ENCODE measurements at regions not wholly inside any gene's neighbourhood (a gene's known extent, or its start where the extent isn't known, plus 50 kb on each side); places are given as distances from the start of the nearest gene placed in this dataset.
"Not testable (repeated sequence)": the region's sequence is repeated elsewhere in the genome, so short reads cannot be mapped to it uniquely, and the experiment has no call there.

DNA sequence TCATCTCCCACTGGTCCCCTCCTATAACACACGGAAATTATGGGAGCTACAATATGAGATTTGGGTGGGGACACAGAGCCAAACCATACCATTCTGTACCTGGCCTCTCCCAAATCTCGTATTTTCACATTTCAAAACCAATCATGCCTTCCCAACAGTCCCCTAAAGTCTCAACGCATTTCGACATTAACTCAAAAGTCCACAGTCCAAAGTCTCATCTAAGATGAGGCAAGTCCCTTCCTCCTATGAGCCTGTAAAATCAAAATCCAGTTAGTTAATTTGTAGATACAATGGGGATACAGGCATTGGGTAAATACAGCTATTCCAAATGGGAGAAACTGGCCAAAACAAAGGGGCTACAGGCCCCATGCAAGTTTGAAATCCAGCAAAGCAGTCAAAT, 441.9 kb downstream of the SH2D1A start:
- H2BK120ac ChIP-seq (replicated peaks; ENCODE audit: low read depth, low read length); H4K20me1 ChIP-seq (replicated peaks in 1 of 2; ENCODE audit: control insufficient read depth in 1 of 2, insufficient read depth in 2 of 2, low read length in 2 of 2); H3K18ac ChIP-seq (ENCODE audit: extremely low read depth, low read length); H3K36me3 ChIP-seq (ENCODE audit: control insufficient read depth in 2 of 4, insufficient read depth in 4 of 4, low read length in 3 of 4); H3K23me2 ChIP-seq (ENCODE audit: low read depth, low read length); H4K91ac ChIP-seq (replicated peaks; ENCODE audit: insufficient read length, low read length); H3K79me1 ChIP-seq (ENCODE audit: low read depth, low read length); H3K4me1 ChIP-seq (replicated peaks in 1 of 4; ENCODE audit: control insufficient read depth in 3 of 4, insufficient read depth in 4 of 4, low read length in 3 of 4); H2BK5ac ChIP-seq (ENCODE audit: low read depth, low read length); H2AFZ ChIP-seq (ENCODE audit: low read length); H3K9me3 ChIP-seq (ENCODE audit: insufficient read depth in 2 of 2, low read depth in 1 of 2, low read length in 1 of 2); H4K5ac ChIP-seq (ENCODE audit: insufficient read length, low read depth, low read length); H2BK15ac ChIP-seq (ENCODE audit: low read length); H3K27ac ChIP-seq (ENCODE audit: low read depth, low read length); H3K27me3 ChIP-seq (replicated peaks in 1 of 4; ENCODE audit: control insufficient read depth in 3 of 4, extremely low read depth in 1 of 4, insufficient read depth in 3 of 4, low read length in 3 of 4); H3K14ac ChIP-seq (ENCODE audit: insufficient read length); POLR2A ChIA-PET (ENCODE audit: partially characterized antibody); H3K4me2 ChIP-seq (ENCODE audit: insufficient read depth in 1 of 2, low read depth in 2 of 2, low read length in 2 of 2); H4K8ac ChIP-seq (ENCODE audit: extremely low read depth, insufficient read depth, low read length); H3K23ac ChIP-seq (ENCODE audit: insufficient read length); DNase-seq (ENCODE audit: low read depth in 1 of 2, low spot score in 2 of 2); H2BK20ac ChIP-seq (ENCODE audit: low read length); H3K4ac ChIP-seq (replicated peaks; ENCODE audit: insufficient read length, low read depth, low read length); H2BK12ac ChIP-seq (ENCODE audit: low read depth, low read length); H3K56ac ChIP-seq (replicated peaks; ENCODE audit: insufficient read length, low read depth, low read length); H2AK5ac ChIP-seq (ENCODE audit: low read depth, low read length); H3K79me2 ChIP-seq (ENCODE audit: control insufficient read depth in 1 of 2, insufficient read depth in 2 of 2, low read length in 2 of 2); H3K9ac ChIP-seq (replicated peaks in 1 of 4; ENCODE audit: extremely low read depth in 1 of 4, low read depth in 3 of 4, low read length in 3 of 4); FAIRE-seq; H3K4me3 ChIP-seq (ENCODE audit: extremely low read depth in 1 of 4, insufficient read depth in 2 of 4, low read depth in 3 of 4, low read length in 4 of 4): not testable (repeated sequence)
- CTCF ChIA-PET (ENCODE audit: partially characterized antibody): interaction anchor here (1.9 kb wide), 1 partner anchor 8 kb away, joined by 8 read pairs; no protein-coding TSS in a partner anchor
- WGBS, 2 experiments (ENCODE audit: extremely low coverage in 1 of 2, insufficient coverage in 1 of 2, insufficient read length in 1 of 2, insufficient replicate concordance in 2 of 2, low coverage in 1 of 2, low lambda C conversion rate in 2 of 2, missing lambda C conversion rate in 1 of 2): 98% methylated on average over 4 of the region's 4 CpGs; no CpG with 5 or more reads in 1 of the 2 experiments

DNA sequence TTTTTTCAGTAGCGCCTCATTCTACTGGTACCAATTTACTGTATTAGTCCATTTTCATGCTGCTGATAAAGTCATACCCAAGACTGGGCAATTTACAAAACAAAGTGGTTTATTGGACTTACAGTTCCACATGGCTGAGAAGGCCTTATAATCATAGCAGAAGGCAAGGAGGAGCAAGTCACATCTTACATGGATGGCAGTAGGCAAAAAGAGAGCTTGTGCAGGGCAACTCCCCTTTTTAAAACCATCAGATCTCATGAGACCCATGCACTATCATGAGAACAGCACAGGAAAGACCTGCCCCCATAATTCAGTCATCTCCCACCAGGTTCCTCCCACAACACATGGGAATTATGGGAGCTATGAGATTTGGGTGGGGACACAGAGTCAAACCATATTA, 443.5 kb downstream of the SH2D1A start:
- H4K20me1 ChIP-seq (replicated peaks in 1 of 2; ENCODE audit: control insufficient read depth in 1 of 2, insufficient read depth in 2 of 2, low read length in 2 of 2); CTCF ChIA-PET (ENCODE audit: partially characterized antibody); H3K23me2 ChIP-seq (ENCODE audit: low read depth, low read length): not testable (repeated sequence)

More for the DNA sequence above, 443.5 kb downstream of the SH2D1A start:
- H3K27me3 ChIP-seq (replicated peaks in 1 of 4; ENCODE audit: control insufficient read depth in 3 of 4, extremely low read depth in 1 of 4, insufficient read depth in 3 of 4, low read length in 3 of 4); H3K18ac ChIP-seq (ENCODE audit: extremely low read depth, low read length); H2BK15ac ChIP-seq (ENCODE audit: low read length); H4K91ac ChIP-seq (replicated peaks; ENCODE audit: insufficient read length, low read length); H2AFZ ChIP-seq (ENCODE audit: low read length); H3K79me1 ChIP-seq (ENCODE audit: low read depth, low read length); H3K9me3 ChIP-seq (ENCODE audit: insufficient read depth in 2 of 2, low read depth in 1 of 2, low read length in 1 of 2); H4K8ac ChIP-seq (ENCODE audit: extremely low read depth, insufficient read depth, low read length); H3K56ac ChIP-seq (replicated peaks; ENCODE audit: insufficient read length, low read depth, low read length); FAIRE-seq; H3K4ac ChIP-seq (replicated peaks; ENCODE audit: insufficient read length, low read depth, low read length); H3K9ac ChIP-seq (replicated peaks in 1 of 4; ENCODE audit: extremely low read depth in 1 of 4, low read depth in 3 of 4, low read length in 3 of 4); H3K14ac ChIP-seq (ENCODE audit: insufficient read length); H2AK5ac ChIP-seq (ENCODE audit: low read depth, low read length); H3K4me1 ChIP-seq (replicated peaks in 1 of 4; ENCODE audit: control insufficient read depth in 3 of 4, insufficient read depth in 4 of 4, low read length in 3 of 4); H3K4me3 ChIP-seq (ENCODE audit: extremely low read depth in 1 of 4, insufficient read depth in 2 of 4, low read depth in 3 of 4, low read length in 4 of 4); DNase-seq (ENCODE audit: low read depth in 1 of 2, low spot score in 2 of 2); H3K36me3 ChIP-seq (ENCODE audit: control insufficient read depth in 2 of 4, insufficient read depth in 4 of 4, low read length in 3 of 4); H3K23ac ChIP-seq (ENCODE audit: insufficient read length); H3K4me2 ChIP-seq (ENCODE audit: insufficient read depth in 1 of 2, low read depth in 2 of 2, low read length in 2 of 2); H4K5ac ChIP-seq (ENCODE audit: insufficient read length, low read depth, low read length); H2BK12ac ChIP-seq (ENCODE audit: low read depth, low read length); H2BK5ac ChIP-seq (ENCODE audit: low read depth, low read length); H2BK20ac ChIP-seq (ENCODE audit: low read length); H3K79me2 ChIP-seq (ENCODE audit: control insufficient read depth in 1 of 2, insufficient read depth in 2 of 2, low read length in 2 of 2); H2BK120ac ChIP-seq (replicated peaks; ENCODE audit: low read depth, low read length); POLR2A ChIA-PET (ENCODE audit: partially characterized antibody); H3K27ac ChIP-seq (ENCODE audit: low read depth, low read length): not testable (repeated sequence)
- 90% methylated on average over 1 of the region's 1 CpG; no CpG with 5 or more reads in 1 of the 2 experiments for WGBS, 2 experiments (ENCODE audit: extremely low coverage in 1 of 2, insufficient coverage in 1 of 2, insufficient read length in 1 of 2, insufficient replicate concordance in 2 of 2, low coverage in 1 of 2, low lambda C conversion rate in 2 of 2, missing lambda C conversion rate in 1 of 2)

Measured in H1 (cell line).